Kidney glomerular epithelial cell (primary cell): ENCODE measurements at regions not wholly inside any gene's neighbourhood (a gene's known extent, or its start where the extent isn't known, plus 50 kb on each side); places are given as distances from the start of the nearest gene placed in this dataset.
"Not testable (repeated sequence)": the region's sequence is repeated elsewhere in the genome, so short reads cannot be mapped to it uniquely, and the experiment has no call there.

Experiments
- DNase-seq: peaks from one replicate; lab custom pipeline; 2025; lab: John Stamatoyannopoulos, UW

DNA sequence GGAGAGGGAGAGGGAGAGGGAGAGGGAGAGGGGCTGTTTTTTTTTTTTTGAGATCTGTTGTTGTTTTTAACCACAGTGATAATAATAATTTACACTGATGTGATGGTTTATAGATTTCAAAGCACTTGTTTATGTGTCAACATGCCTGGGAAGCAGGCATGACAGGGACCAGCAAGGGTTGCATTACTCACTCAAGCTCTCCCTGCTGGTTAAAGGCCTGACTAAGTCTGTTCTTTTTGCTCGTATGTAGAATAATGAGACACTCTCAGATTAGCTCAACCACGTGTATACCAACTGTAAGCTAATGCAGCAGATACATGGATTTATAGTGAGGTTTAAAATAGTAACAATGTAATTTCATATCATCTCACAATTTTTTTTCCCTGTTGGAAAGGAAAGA is 134.6 kb upstream of the BOD1L1 start:
- no peak for DNase-seq

DNA sequence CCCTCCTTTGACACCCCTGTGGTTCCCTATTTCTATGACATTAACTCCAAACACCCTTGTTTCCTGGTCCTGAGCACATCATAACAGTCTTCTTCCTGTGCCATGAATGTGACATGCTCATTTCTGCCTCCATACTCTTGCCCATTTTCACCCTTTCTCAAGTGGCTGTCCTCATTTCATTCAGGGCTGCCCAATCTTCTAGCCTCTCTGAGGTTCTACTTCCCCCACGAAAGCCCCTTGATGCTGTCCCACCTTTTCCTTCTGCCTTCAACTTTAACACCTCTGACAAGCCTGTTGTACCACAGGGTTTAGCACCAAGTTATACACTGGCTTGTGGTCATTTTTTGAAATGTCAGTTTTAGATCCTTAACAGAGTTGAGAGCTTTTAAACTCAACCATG is 136.2 kb upstream of the BOD1L1 start:
- no peak for DNase-seq

DNA sequence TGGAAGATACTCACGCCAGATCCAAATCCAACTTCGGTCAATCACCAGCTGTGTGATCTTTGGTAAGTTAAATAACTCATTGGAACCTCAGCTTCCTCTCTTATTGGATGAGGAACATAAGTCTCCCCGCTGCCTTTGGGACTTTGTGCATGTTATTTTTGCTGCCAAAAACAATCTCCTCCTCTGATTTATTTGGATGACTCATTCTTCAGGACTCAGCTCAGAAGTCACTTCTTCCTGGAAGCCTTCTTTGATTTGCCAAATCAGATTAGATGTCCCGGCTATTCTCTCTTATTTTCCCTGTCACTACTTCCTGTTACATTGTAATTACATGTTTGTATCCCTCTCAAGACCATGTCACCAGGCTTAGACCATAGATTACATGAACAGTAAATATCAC is 138.0 kb upstream of the BOD1L1 start:
- no peak for DNase-seq

DNA sequence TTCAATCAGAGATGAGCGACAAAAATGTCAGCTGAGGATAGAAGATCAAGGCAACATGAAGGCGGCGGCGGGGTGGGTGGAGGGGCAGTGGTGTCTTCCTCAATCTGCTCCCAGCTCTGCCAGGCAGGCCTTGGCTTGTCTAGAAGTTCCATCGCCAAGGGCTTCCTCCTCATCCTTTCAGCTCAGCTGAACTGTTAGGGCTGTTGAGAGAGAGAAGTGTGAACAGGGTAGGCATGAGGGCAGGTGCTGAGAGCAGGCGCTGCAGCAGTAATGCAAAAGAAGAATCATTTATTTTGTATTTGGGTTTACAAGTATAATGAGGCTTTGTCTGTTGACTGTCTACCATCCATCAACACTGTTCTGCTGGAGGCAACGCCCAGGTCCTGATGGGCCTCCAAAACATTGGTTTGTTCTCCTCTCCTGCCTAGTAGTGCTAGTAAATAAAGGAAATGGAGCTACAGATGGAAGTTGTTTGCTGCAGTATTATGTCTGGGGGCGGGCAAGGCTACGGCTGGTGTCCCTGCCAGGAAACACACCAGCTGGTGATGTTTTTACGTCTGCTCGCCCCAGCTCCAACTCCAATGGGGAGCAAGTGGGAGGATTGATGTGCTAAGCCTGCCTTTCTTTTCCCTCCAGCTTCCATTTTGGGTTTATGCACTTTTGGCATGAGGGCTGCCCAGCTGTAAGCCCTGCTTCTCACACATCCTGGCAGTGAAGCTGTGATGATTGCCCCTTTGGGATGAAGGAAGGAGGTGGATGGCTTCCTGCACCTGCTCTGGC is 139.4 kb upstream of the BOD1L1 start:
- no peak for DNase-seq

DNA sequence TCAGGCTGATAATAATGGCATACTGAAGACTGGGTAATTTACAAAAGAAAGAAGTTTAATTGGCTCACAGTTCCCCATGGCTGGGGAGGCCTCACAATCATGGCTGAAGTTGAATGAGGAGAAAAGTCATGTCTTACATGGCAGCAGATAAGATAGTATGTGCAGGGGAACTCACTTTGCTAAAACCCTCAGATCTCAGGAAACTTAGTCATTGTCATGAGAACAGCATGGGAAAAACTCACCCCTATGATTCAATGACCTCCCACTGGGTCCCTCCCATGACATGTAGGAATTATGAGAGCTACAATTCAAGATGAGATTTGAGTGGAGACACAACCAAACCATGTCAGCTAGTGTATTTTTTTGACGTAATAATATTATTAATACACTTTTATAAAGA is 149.8 kb upstream of the BOD1L1 start:
- DNase-seq: no peak

DNA sequence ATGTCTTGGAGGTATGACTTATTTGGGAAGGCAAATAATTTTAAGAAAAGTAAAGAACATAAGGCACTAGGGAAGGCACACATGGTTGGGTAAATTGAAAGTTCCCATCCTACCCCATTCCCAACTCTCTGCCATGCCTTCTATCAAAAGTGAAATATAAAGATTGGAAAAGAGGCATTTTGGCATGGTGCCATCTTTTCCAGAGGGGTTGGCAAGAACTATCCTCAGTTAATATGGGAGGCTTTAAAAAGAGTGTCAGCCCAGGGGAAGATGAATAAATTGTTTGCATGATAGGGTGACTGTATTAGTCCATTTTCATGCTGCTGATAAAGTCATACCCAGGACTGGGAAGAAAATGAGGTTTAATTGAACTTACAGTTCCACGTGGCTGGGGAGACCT is 150.8 kb upstream of the BOD1L1 start:
- no peak for DNase-seq

DNA sequence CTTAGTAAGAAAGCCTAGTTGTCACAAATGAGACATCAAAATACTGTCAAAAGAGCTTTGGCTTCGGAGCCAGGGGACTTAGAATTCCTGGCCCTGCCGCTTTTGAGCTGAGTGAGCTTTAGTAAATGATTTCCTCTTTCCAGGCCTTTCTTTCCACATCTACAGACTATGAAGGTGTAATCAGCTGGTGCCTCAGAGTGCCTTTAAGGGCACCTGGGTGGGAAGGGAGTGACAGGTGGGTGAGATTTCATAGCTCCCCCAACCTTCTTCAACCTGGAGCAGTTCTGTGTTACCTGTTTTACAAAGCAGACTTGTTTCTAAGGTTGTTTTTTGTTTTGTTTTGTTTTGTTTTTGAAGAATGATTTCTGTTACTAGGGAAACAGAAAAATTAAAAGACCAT is 154.7 kb upstream of the BOD1L1 start:
- no peak for DNase-seq

DNA sequence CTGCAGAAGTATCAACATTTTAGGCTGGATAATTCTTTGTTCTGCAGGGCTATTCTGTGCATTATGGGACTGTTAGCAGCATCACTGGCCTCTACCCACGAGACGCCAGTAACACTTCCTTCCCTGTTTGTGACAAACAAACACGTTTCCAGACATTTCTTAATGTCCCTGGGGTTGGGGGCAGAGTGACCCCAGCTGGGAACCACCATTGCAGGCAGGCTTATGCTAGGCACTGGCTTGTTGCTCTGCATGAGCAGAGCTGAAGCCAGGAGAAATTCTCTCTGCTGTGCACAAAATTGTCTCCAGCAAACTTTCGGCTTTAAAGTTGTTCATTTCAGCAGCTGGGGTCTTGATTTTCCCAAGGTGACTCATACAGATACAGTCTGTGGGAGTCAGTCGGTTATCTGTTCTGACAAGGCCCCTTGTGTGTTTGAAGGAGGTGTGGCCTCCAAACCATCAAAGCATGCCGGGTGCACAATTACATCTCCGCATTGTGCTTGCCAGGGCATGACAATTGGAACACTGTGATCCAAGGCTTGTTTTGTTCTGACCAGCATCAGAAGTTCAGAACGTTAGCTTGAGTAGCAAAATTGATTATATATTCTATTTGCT is 156.4 kb upstream of the BOD1L1 start:
- DNase-seq: peak; percentile 73

DNA sequence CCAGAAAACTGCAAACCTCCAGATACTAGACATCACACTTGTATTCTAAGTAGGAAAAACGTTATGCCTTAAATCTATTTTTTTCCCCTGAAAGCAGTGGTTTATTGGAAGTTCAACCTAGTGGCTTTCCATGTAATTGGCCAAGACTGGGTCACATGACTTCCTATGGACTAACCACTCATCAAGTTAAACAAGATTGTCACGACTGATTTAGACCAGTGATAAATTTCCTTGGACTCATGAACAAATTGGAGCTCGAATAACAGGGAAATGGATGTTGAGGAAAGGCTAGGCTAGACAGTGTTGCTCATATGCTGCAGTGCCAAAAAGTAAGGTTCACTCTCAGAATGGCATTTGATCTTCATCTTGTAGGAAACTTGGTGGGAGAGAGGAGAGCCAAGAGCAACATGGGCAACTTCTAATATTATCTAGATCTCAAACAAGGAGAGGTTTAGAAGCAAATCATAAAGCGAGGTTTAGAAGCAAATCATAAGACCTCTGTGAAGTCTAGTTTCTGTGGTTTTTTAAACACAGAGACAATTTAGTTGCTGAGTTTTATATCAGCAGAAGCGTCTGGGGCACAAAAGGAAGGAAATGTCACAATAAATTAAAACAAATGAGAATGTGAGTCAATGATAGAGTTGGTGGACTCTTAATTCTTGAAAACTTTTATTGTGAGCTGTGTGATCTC is 165.6 kb upstream of the BOD1L1 start:
- DNase-seq: no peak

DNA sequence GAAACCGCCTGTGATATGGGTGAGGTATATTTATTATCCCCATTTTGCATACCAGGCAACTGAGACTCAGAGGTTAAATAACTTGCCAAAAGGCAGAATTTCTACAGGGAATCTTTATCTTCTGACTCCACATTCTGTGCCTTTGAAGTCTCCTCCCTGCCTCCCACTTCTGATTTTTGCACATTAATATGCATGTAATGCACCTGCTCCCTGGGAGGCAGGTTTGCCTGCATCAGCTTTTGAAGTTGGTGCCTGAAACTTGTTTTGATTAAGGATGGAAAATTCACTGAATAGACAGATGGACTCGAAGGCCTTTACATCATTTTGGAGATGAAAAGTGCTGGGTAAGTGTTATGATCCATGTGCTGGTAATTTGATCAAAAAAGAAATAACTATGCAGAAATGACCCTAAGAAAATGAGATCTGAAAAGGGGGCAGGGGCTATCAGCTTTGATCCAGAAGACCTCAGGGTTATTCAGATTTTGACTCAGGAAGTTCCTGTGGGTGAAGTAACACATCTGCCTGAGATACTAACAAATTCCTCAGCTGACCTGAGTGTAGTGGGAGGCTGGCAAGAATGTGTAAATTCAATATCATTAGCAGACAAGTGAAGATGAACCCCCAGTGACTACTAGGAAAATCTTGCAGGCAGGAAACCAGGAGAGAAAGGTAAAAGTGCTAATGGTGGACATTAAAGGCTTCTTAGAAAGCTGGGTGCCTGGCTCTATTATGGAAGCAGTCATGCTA is 167.5 kb upstream of the BOD1L1 start:
- peak; percentile 29 for DNase-seq

DNA sequence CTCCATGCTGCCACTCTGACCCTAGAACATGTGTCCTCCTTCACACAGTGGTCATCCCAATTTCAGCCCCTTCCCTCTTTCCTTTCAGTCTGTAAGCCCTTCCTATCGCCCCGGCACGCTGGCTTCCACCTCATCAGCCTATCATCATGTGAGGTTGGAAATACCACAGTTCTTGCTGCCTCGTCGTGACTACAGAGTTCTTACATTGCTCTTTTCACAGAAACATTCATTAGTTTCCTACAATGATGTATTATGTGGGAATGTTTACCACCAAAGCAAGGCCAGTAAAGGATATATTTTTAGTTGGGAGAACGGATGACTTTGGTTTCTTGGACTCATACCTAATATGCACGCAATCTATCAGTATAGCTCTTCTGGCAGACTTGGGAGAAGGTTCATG is 169.5 kb upstream of the BOD1L1 start:
- DNase-seq: no peak

DNA sequence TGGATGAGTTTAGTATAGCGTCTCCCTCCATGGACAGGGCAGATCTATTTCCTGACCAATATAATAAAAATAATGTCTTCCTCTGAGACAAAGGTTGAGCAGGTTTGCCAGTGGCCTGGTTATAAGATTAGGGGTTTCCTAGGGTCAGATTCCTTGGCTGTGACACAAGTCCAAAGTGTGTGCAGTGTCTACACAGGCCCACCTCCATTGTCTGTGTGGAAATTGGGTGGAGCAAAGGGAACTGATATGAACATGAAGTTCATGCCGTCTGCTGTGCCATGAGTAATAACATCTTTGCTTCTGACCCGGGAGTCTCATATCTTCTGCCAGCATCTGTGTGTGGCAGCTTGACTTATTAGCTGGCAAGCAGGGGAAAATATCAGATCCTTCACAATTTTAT is 187.7 kb upstream of the BOD1L1 start:
- DNase-seq: no peak

DNA sequence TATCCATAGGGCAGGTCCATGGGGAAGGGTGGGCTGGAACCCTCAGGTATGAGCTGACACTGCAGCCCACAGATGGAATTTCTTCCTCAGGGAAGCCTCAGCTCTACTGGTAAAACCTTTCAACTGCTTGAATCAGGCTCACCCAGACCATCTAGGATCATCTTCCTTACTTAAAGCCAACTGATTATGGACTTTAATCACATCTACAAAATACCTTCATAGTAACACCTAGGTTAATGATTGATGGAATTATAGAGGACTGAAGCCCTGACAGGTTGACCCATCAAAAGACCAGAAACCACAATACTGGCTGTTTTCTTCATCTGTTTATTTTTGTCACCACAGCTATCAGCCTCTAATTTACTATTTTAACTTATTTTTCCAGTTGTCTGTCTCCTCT is 188.9 kb upstream of the BOD1L1 start:
- no peak for DNase-seq

DNA sequence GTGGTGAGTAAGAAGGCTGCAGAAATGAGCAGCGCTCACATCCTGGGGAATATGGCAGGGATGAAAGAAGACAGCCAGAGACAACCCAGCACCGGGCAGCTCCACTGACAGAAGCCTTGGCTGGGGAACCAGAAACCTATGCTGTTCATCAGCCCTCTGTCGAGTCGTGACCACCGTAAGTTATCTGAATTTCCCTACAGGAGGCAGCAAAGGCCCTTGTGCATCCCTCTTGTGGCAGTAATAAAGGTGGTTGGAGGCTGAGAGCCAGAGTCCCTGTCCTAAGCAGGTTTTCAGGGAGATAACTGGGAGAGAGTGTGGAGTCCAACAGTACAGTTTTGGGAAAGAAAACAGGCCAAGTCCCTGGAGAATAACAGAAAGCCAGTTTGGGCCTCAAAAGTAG is 194.0 kb upstream of the BOD1L1 start:
- DNase-seq: no peak

DNA sequence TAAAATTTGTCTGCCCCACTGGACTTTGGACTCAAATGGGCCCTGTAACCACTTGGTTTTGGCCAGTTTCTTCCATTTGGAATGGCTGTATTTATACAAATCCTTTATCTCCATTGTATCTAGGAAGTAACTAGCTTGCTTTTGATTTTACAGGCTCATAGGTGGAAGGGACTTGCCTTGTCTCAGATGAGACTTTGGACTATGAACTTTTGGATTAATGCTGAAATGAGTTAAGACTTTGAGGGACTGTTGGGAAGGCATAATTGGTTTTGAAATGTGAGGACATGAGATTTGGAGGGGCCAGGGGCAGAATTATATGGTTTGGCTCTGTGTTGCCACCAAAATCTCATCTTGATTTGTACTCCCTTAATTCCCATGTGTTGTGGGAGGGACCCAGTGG is 198.3 kb upstream of the BOD1L1 start:
- not testable (repeated sequence) for DNase-seq

DNA sequence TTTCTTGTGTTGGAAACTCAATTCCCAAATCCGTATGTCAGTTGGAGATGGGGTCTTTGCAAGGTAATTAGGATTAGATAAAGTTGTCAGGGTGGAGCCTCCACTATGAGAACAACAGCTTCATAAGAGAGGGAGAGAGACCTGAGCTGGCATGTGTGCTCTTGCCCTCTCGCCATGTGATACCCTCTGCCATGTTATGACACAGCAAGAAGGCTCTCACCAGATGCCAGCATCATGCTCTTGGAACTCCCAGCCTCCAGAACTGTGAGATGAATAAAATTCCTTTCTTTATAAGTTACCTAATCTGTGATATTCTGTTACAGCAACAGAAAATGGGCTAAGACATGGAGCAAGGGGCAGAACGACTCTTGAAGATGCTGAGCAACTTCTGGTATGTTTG is 201.9 kb upstream of the BOD1L1 start:
- DNase-seq: no peak

DNA sequence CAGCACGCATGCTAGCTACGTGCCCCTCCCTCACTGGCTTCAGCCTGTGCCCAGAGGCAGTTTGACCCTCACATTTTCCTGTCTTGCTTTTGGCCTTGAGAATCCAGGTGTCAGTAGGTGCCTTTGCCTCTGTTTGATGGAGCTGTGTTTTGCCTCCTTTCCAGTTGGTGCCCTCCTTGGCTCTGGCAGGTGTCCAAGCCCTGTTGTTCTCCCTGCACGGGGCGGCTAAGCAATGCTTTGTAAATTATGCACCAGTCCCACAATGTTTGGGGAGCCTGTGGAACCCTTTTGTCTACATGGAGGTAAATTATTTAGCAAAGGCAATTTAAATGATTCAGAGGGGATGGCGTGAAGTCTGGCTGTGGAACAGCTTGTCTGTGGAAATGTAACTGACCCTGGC is 202.9 kb upstream of the BOD1L1 start:
- no peak for DNase-seq

DNA sequence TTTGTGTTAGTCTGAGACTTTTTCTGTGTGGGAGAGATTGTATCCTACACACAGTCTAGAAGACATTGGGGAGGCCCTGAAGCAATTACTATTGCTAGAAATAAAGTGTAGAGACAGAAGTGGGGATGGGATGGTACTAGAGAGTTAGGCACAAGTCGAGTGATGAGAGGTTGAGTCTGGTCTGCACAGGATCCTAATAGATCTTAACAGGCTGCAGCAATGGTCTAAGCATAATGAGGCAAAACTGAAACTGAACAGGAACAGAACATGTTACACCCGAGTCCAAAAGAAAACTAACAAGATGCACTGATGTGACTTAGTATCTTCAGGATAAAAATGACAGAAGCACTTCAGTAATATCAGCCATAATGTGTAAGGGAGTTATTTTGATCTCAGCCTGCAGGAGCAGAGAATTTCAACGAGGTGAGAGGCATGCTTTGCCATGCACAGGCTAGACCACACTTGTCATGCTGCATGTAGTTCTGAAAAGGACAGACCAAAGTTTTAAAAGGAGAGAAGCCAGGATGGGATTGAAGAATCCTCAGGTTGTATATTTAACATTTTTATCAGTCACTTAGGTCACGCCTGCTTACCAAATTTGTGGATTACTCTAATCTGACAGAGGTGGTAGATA is 205.8 kb upstream of the BOD1L1 start:
- no peak for DNase-seq

DNA sequence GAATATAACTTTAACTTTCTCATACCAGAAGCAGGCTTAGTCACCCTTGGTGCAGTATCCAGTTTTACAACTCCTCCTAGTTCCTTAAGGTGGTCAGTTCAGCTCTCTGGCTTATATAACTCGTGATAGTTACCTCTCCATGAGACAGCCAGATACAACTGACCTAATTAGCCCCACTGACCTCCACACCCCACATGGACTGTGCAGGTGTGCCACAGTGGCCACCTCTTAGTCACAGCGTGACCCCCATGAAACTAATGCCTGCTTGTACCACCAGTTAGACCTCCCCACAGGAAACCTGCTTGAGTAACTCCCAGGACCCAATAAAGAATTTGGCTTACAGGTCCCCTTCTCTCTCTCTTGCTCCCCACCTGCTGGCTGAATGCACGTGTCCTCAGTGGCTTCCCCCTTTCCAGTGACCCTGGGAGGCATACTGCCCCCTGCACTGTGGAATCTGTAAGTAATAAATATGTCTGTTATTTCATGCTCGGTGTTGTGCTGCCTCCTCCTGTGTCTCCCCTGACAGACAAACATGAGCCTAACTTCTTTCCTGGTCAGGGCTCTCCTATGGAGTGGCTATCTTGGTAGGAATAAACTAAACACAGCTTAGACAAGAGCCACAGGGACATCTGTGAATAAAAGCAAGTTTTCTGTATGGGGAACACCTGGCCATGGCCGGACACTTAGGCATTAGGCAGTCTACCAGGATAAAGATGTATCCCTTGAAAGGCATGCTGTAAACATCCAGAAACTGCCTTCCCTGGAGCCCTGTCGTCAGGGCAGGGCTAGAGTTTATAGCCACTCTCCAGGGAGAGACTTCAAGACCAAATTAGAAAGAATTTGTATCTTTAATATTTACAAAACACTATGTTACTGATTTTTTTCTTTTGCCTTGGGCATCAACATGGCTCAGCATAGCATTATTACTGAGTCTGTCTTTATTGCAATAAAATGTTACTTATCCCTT is 209.7 kb upstream of the BOD1L1 start:
- DNase-seq: no peak

DNA sequence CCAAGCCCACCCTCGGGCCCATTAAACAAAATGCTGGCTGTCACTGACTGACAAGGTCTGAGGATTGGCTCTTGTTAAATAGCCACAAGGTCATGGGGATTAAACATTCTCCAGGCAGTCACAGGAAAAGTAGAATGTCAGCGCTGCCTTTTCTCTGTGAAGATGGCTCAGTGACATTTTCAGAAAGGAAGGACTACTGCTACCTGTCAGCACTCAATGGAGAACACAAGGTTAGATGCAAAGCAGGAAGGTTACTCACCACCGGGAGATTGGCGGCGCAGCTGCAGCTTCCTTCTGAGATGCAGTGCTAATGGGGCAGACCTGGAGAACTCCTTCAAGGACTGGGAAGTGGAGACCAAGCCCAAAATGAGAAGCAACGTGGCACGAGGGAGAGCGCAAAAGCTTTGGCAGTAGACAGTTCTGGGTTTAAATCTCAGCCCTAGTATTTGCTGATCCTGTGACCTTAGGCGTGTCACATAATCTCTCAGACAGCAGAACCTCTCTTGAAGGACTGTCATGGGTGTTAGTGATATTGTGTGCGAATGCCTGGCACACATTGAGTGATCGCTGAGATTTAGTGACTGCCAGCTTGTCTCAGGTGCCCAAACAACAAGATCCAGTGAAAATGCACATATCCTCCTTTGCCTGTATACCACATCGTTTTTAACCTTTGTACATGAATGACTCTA is 213.1 kb upstream of the BOD1L1 start:
- no peak for DNase-seq
